Adrenal gland (tissue), 5 donors: ENCODE measurements at regions not wholly inside any gene's neighbourhood (a gene's known extent, or its start where the extent isn't known, plus 50 kb on each side); places are given as distances from the start of the nearest gene placed in this dataset.

Experiments used
- POLR2A ChIP-seq, 2 donors: fragments of 450-650 bp; IDR thresholded peaks; one replicate each; pipeline ENCODE4 v1.6.1; 2017; ENCODE audit warnings: antibody characterized with exemption in 2 of 2, mild to moderate bottlenecking in 2 of 2, moderate library complexity in 1 of 2
- TF ChIP-seq, protein P1 (sequence below), 6 experiments: fragments of 450-650 bp in 4 of 6; fragments of 200-600 bp in 2 of 6; sonication (generic) in 1 of 6; IDR thresholded peaks; 1 replicate in 5 of 6; 2 replicates in 1 of 6; pipeline versions ENCODE4 v1.5.1 to v1.8.0; 2016 to 2021; ENCODE audit warnings: antibody characterized with exemption in 6 of 6, mild to moderate bottlenecking in 2 of 6, moderate library complexity in 1 of 6
- donor health status: DM: no; HTN: no; CAD: no.

DNA sequence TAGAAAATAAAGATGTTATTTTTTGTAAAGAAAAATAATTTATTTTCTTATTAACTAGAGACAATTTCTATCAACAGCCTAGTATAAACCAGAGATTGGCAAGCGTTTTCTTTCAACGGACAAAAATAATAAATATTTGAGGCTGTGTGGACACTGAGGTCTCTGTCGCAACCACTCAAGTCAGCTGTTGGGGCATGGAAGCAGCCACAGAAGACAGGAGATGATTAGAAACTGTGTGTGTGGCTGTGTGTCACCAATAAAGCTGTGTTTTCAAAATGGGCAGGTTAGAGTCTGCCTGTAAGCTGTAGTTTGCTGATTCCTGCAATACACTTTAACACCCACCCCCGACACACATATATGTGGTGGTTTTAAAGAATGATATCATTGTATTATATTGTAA is 200.6 kb upstream of the HMCN1 start:
- TF ChIP-seq, protein P1, sequence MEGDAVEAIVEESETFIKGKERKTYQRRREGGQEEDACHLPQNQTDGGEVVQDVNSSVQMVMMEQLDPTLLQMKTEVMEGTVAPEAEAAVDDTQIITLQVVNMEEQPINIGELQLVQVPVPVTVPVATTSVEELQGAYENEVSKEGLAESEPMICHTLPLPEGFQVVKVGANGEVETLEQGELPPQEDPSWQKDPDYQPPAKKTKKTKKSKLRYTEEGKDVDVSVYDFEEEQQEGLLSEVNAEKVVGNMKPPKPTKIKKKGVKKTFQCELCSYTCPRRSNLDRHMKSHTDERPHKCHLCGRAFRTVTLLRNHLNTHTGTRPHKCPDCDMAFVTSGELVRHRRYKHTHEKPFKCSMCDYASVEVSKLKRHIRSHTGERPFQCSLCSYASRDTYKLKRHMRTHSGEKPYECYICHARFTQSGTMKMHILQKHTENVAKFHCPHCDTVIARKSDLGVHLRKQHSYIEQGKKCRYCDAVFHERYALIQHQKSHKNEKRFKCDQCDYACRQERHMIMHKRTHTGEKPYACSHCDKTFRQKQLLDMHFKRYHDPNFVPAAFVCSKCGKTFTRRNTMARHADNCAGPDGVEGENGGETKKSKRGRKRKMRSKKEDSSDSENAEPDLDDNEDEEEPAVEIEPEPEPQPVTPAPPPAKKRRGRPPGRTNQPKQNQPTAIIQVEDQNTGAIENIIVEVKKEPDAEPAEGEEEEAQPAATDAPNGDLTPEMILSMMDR (IDR thresholded peaks at IDR 0.05) = no peak
- no peak for TF ChIP-seq POLR2A (IDR thresholded peaks at IDR 0.05)
